ENCODE measurements at regions not wholly inside any gene's neighbourhood (a gene's known extent, or its start where the extent isn't known, plus 50 kb on each side); places are given as distances from the start of the nearest gene placed in this dataset.

DNA sequence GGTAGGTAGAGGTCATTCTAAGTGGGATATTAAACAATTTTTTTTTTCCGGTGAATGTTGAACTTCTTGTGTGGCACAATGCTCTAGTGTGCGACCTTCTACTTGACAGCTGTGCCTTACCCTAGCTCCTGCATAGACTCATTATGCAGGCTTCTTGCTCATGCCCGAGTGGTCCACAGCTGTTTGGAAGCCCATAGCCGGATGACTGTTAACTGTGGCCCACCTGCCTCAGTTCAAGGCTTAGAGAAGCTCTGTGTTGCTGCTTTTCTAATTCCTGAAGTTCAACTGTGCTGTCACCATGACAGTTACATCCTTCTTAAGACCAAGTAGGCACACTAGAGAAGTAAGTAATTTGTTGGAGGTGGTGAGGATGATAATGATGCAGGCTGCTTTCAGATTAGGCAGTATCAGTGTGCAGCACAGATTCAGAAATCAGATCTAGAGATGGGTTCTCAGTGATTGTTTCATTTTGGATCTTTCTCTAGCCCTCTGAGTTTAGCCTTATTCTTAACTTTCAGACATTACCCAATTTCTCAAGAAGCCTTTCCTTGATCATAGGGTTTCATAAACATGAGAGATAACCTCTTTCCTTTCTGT is 278.4 kb downstream of the PHF14 start:
- DNase-seq (ENCODE audit: low spot score) = no peak
- in situ Hi-C loops (cut with MboI; ENCODE audit: low pct_unique_long_range_greater_than_20kb, low sequenced_read_pairs, unreplicated experiment) = no loop called here
- TF ChIP-seq, protein P1, sequence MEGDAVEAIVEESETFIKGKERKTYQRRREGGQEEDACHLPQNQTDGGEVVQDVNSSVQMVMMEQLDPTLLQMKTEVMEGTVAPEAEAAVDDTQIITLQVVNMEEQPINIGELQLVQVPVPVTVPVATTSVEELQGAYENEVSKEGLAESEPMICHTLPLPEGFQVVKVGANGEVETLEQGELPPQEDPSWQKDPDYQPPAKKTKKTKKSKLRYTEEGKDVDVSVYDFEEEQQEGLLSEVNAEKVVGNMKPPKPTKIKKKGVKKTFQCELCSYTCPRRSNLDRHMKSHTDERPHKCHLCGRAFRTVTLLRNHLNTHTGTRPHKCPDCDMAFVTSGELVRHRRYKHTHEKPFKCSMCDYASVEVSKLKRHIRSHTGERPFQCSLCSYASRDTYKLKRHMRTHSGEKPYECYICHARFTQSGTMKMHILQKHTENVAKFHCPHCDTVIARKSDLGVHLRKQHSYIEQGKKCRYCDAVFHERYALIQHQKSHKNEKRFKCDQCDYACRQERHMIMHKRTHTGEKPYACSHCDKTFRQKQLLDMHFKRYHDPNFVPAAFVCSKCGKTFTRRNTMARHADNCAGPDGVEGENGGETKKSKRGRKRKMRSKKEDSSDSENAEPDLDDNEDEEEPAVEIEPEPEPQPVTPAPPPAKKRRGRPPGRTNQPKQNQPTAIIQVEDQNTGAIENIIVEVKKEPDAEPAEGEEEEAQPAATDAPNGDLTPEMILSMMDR (IDR thresholded peaks at IDR 0.05; ENCODE audit: extremely low read depth, insufficient read depth, missing control alignments) = no peak

DNA sequence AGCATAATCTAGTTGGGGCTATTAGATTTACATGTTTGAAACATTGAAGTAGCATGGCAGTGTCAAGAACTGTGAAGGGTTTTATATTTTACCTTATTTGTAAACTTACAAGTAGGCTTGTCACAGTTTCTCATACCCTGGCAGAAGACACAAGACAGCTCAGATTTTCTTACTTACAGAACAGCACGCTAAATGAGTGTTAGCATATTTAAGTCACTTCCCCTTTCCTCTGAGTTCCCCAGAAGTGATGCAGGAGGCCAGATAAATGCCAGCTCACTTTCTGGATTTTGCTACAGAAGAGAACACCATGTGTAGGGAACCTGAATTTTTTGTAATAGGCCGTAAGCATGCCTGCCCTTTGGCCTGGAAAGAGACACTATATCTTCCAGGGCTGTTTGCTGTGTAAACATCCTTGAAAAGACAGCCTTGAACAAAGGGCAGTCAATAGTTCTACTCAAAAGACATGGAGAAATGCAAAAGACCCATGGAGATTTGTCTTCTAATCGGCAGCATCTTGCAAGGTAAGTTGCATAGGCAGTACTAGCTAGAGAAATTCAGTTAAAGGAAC is 279.1 kb downstream of the PHF14 start:
- in situ Hi-C loops (cut with MboI; ENCODE audit: low pct_unique_long_range_greater_than_20kb, low sequenced_read_pairs, unreplicated experiment) = no loop called here
- TF ChIP-seq, protein P1 (IDR thresholded peaks at IDR 0.05; ENCODE audit: extremely low read depth, insufficient read depth, missing control alignments) = no peak
- DNase-seq (ENCODE audit: low spot score) = no peak

DNA sequence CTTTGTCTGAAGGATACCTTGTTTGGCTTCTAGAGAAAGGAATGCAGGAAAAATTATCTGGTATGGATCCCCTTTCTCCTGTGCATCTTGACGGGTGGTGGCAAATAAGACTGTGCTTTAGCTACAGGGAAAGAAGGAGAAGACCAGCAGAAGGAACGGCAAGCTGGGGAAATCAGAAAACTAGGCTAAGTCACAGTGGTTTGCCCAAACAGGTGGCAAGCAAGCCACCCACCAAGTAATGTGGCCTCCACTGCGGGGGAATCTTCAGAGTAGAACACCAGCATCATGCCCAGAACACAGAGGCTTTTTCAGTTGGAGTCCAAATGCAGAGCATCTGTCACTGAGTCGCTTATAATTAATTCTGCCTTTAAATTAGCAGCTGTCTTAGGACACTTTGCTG is 282.8 kb downstream of the PHF14 start:
- no peak for DNase-seq (ENCODE audit: low spot score)
- TF ChIP-seq, protein P1 (IDR thresholded peaks at IDR 0.05; ENCODE audit: extremely low read depth, insufficient read depth, missing control alignments) = no peak
- in situ Hi-C loops (cut with MboI; ENCODE audit: low pct_unique_long_range_greater_than_20kb, low sequenced_read_pairs, unreplicated experiment) = no loop called here

DNA sequence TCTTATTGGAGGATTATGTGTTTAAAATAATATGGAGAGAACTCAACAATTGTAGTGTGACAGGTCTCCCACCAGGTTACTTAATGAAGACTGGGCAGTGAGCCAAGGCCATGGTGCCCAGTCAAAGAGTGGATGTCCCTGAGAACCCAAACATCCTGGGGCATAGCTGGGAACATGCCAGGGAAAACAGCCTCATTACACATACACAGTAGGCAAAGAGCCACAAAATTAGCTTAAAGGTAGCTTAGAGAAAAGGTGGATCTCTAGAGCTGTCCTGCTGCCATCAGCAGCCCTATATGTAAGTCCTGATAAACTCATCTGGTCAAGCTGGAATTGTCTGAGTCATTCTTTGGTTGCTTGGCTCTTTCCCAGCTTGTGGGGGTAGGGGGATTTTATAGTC is 287.8 kb downstream of the PHF14 start:
- no peak for DNase-seq (ENCODE audit: low spot score)
- in situ Hi-C loops (cut with MboI; ENCODE audit: low pct_unique_long_range_greater_than_20kb, low sequenced_read_pairs, unreplicated experiment) = no loop called here
- TF ChIP-seq, protein P1 (IDR thresholded peaks at IDR 0.05; ENCODE audit: extremely low read depth, insufficient read depth, missing control alignments) = no peak

DNA sequence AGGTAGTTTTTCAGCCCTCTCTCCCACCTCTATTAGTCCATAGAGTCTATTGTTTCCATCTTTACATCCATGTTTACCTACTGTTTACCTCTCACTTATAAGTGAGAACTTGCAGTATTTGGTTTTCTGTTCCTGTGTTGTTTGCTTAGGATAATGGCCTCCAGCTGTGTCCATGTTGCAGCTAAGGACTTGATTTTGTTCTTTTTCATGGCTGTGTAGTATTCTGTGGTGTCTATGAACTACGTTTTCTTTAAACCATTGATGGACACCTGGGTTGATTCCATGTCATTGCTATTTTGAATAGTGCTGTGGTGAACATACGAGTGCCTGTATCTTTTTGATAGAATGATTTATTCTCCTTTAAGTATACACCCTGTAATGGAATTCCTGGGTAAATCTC is 292.4 kb downstream of the PHF14 start:
- no peak for DNase-seq (ENCODE audit: low spot score)
- TF ChIP-seq, protein P1 (IDR thresholded peaks at IDR 0.05; ENCODE audit: extremely low read depth, insufficient read depth, missing control alignments) = no peak
- in situ Hi-C loops (cut with MboI; ENCODE audit: low pct_unique_long_range_greater_than_20kb, low sequenced_read_pairs, unreplicated experiment) = no loop called here

DNA sequence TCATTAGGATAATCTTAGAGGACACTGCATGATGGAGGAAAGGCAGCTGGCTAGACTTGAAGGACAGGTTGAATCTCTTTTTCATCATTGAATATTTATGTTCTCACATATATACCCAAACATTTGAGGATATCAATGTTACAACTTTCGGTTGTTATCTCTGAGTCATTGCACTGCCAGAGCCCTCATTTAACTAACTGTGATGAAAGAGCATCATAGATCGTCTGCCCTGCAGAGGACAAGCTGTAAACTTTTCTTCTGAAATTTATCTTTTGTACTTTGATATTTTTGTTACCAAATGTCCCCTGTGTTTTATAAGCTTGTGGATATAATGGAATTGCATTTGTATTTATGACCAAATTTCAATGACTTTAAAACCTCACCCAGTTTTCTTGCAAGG is 298.7 kb downstream of the PHF14 start:
- no peak for DNase-seq (ENCODE audit: low spot score)
- in situ Hi-C loops (cut with MboI; ENCODE audit: low pct_unique_long_range_greater_than_20kb, low sequenced_read_pairs, unreplicated experiment) = no loop called here
- TF ChIP-seq, protein P1 (IDR thresholded peaks at IDR 0.05; ENCODE audit: extremely low read depth, insufficient read depth, missing control alignments) = no peak
